Activated CD8-positive, alpha-beta T cell treated with anti-CD3 and anti-CD28 coated beads for 36 hours (primary cell): ENCODE measurements at regions not wholly inside any gene's neighbourhood (a gene's known extent, or its start where the extent isn't known, plus 50 kb on each side); places are given as distances from the start of the nearest gene placed in this dataset.

Experiments used
- ATAC-seq: fragments of 200-7000 bp; cut with Tn5 transposase; one replicate; pipeline ENCODE4 v1.10.0; 2021; ENCODE audit warnings: mild to moderate bottlenecking, moderate library complexity
- CTCF ChIA-PET: fragments of 350-600 bp; sonication (Branson Sonifier 250); formaldehyde crosslinking; loops from one replicate; lab custom pipeline; 2021; ENCODE audit warnings: antibody characterized with exemption; lab: Charles Lee
- POLR2A ChIA-PET: fragments of 350-600 bp; sonication (Branson Sonifier 250); formaldehyde crosslinking; loops from one replicate; lab custom pipeline; 2021; ENCODE audit warnings: antibody characterized with exemption; lab: Charles Lee
- DNase-seq: peaks from one replicate; pipeline ENCODE4 v3.0.0-alpha.2; 2020
- H3K27ac Mint-ChIP-seq: one replicate; pipeline ENCODE4 v1.8.0; 2021; ENCODE audit warnings: mild to moderate bottlenecking, mixed read lengths
- H3K27me3 Mint-ChIP-seq: one replicate; pipeline ENCODE4 v1.8.0; 2021; ENCODE audit warnings: mixed read lengths
- H3K36me3 Mint-ChIP-seq: one replicate; pipeline ENCODE4 v1.8.0; 2021; ENCODE audit warnings: low read depth, mixed read lengths
- H3K4me1 Mint-ChIP-seq: one replicate; pipeline ENCODE4 v1.8.0; 2021; ENCODE audit warnings: low read depth, mixed read lengths
- H3K4me3 Mint-ChIP-seq: one replicate; pipeline ENCODE4 v1.8.0; 2021; ENCODE audit warnings: mild to moderate bottlenecking, moderate library complexity, mixed read lengths
- H3K9me3 Mint-ChIP-seq: one replicate; pipeline ENCODE4 v1.8.0; 2021; ENCODE audit warnings: mixed read lengths
- intact Hi-C: fragments of 100-400 bp; cut with micrococcal nuclease; formaldehyde crosslinking; loops from one replicate; pipeline ENCODE4 v1.10.0; 2022
- TF ChIP-seq, protein P1 (sequence below): fragments of 200-600 bp; IDR thresholded peaks from one replicate; pipeline ENCODE4 v1.8.0; 2022; ENCODE audit warnings: antibody characterized with exemption, mild to moderate bottlenecking

DNA sequence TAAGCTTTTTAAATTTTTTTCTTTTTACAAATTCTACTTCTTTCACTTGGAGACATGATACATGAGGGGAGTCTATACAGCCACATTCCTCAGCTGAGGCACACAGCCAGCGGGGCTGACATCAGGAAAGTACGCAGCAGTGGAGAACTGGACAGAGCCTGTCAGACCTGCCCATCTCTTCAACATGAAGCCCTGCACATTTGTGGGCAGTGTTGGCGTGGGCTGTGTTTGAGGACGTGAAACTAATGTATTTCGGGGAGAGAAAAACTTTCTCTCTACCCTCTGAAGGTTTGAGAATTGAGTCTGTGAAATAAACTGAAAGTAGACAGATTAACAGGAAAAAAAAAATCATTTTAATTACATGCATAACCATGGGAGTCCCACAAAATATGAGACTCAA, 84.8 kb upstream of the HTATIP2 start:
- no peak overlapping the region for H3K27ac Mint-ChIP-seq
- H3K27me3 Mint-ChIP-seq, result peaks cover 1% of the 10 kb centered on the region
- TF ChIP-seq, protein P1, sequence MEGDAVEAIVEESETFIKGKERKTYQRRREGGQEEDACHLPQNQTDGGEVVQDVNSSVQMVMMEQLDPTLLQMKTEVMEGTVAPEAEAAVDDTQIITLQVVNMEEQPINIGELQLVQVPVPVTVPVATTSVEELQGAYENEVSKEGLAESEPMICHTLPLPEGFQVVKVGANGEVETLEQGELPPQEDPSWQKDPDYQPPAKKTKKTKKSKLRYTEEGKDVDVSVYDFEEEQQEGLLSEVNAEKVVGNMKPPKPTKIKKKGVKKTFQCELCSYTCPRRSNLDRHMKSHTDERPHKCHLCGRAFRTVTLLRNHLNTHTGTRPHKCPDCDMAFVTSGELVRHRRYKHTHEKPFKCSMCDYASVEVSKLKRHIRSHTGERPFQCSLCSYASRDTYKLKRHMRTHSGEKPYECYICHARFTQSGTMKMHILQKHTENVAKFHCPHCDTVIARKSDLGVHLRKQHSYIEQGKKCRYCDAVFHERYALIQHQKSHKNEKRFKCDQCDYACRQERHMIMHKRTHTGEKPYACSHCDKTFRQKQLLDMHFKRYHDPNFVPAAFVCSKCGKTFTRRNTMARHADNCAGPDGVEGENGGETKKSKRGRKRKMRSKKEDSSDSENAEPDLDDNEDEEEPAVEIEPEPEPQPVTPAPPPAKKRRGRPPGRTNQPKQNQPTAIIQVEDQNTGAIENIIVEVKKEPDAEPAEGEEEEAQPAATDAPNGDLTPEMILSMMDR, result no peak
- H3K9me3 Mint-ChIP-seq, result no peaks in the 10 kb centered on the region
- CTCF ChIA-PET, result no interaction called here
- POLR2A ChIA-PET, result no interaction called here
- H3K4me3 Mint-ChIP-seq, result no peak overlapping the region
- H3K4me1 Mint-ChIP-seq, result no peaks in the 10 kb centered on the region
- no peaks in the 10 kb centered on the region for H3K36me3 Mint-ChIP-seq
- DNase-seq, result no peak
- no peak for ATAC-seq
- intact Hi-C loops, result no loop called here

DNA sequence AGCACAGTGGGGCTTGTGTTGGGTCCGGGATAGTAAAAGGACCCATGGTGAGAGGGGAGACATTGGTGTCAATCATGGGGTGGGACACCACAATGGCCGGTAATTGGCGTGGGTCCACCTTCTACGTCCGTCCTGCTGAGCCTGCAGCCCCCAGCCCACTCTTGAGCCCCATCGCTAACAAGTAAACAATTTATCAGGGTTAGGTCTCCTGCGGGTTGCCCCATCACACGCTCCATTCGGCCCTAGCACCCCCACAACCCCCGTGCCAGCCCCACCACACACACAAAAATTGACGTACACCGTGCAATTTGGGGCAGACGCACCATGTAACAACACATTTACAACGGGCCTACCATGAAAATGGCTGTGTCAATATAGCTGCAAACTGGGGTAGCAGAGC, 86.5 kb upstream of the HTATIP2 start:
- POLR2A ChIA-PET, result no interaction called here
- H3K4me3 Mint-ChIP-seq, result no peak overlapping the region

DNA sequence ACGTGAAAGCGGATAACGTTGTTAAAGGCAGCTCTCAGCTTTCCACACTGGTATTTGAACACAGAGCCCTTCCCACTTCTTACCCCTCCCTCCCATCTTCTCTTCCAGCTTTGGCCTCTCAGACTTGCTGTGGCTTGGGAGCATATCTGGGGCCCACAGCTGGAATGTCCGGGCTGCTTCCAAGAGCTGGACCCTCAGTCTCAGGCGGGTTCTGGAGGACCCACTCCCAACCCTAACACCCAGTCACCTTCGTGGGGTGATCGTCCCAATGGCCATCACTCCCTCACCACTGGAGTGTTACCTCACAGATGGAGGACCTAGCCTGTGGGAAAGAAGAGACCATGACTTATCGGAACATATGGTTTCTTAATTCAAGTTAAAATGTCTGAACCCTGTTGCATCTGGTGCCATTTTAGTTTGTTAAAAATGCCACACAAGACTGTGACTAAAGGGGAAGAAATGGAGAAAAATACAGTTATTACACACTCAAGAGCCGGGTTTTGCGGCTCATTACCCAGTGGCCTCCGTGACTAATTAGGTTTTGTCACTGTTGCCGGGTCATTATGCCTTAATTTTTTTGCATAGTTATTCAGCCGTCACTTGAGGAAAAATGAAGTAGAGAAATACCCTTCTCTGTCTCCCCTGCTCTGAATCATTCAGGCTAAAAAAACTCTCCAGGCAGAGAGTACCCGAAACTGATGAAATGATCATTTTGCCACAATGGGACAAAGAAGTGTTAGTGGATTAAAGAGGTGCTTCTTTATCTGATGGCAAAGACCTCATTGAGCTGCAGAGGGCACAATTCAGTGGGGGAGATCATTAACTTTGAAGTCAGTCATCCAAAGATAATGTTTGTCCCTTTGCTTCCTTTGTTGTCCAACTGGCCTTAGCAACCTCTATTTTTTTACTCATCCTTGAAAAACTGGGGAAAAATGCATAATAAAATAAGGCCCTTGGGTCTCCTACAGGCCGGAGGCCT, 87.2 kb upstream of the HTATIP2 start:
- H3K27me3 Mint-ChIP-seq, result peaks cover 6% of the 10 kb centered on the region
- H3K4me1 Mint-ChIP-seq, result no peaks in the 10 kb centered on the region
- ATAC-seq (no peak), DNase-seq (no peak)
- no peak overlapping the region for H3K27ac Mint-ChIP-seq
- no peak overlapping the region for H3K4me3 Mint-ChIP-seq
- no peaks in the 10 kb centered on the region for H3K36me3 Mint-ChIP-seq
- TF ChIP-seq, protein P1, result no peak
- intact Hi-C loops, result no loop called here
- ChIA-PET CTCF (no interaction called here), POLR2A (no interaction called here)
- no peaks in the 10 kb centered on the region for H3K9me3 Mint-ChIP-seq

More for the DNA sequence above, 86.5 kb upstream of the HTATIP2 start:
- intact Hi-C loops, result no loop called here
- no peak overlapping the region for H3K27ac Mint-ChIP-seq
- no peaks in the 10 kb centered on the region for H3K4me1 Mint-ChIP-seq
- H3K27me3 Mint-ChIP-seq, result peaks cover 4% of the 10 kb centered on the region
- H3K36me3 Mint-ChIP-seq, result no peaks in the 10 kb centered on the region
- CTCF ChIA-PET, result no interaction called here
- TF ChIP-seq, protein P1, result no peak
- ATAC-seq (no peak), DNase-seq (no peak)
- no peaks in the 10 kb centered on the region for H3K9me3 Mint-ChIP-seq

DNA sequence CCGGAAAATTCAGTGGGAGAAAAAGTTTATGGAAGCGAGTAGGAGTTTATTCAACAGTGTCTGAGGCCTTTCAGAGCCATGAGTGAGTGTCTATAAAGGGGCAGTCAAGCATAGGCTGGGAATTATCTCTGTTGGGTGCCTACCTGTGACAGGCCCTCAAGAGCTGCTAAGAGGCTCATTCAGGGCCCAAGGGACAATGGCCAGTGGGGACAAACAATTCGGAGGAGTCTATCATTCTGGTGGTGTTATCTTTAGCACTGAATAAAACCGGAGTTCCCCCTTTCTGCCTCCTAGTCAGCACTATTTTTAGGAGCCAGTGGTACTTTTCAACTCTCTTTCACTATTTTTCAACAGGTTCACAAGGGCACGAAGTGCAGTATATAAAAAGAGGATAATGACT, 89.5 kb upstream of the HTATIP2 start:
- TF ChIP-seq, protein P1, result no peak
- no peaks in the 10 kb centered on the region for H3K36me3 Mint-ChIP-seq
- ATAC-seq, result no peak
- H3K4me3 Mint-ChIP-seq, result no peak overlapping the region
- DNase-seq, result no peak
- POLR2A ChIA-PET, result interaction anchor here (1.4 kb wide), 1 partner anchor 14 kb away, joined by 3 read pairs; no protein-coding TSS in a partner anchor
- CTCF ChIA-PET, result no interaction called here
- no peak overlapping the region for H3K27ac Mint-ChIP-seq
- no peaks in the 10 kb centered on the region for H3K9me3 Mint-ChIP-seq
- intact Hi-C loops, result no loop called here
- H3K4me1 Mint-ChIP-seq, result no peaks in the 10 kb centered on the region
- peaks cover 12% of the 10 kb centered on the region for H3K27me3 Mint-ChIP-seq

DNA sequence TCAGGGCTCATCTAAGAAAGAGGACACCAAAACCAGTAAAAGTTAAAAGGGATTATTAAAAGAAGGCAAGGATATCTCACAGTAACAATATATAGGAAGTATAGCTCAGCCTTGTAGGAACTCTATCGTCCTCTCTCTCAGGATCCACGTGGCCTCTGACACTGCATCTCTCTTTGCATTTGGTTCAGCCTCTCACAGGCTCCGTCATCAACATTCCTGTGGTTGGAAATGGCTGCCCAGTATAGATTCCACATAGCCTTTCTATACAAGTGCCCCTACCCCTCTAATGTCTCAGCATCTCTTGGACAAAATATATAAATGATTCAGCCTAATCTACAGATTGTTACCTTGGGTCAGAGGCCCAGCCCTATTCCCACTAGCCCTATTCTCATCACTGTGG, 101.3 kb upstream of the DBX1 start:
- ChIA-PET CTCF (no interaction called here), POLR2A (no interaction called here)
- no peak overlapping the region for H3K4me3 Mint-ChIP-seq
- no peak overlapping the region for H3K27ac Mint-ChIP-seq
- no peaks in the 10 kb centered on the region for H3K36me3 Mint-ChIP-seq
- no peaks in the 10 kb centered on the region for H3K9me3 Mint-ChIP-seq
- no peak for ATAC-seq
- intact Hi-C loops, result no loop called here
- DNase-seq, result no peak
- no peaks in the 10 kb centered on the region for H3K4me1 Mint-ChIP-seq
- peaks cover 12% of the 10 kb centered on the region for H3K27me3 Mint-ChIP-seq
- TF ChIP-seq, protein P1, result no peak
